Loucy (cell line): ENCODE measurements at regions not wholly inside any gene's neighbourhood (a gene's known extent, or its start where the extent isn't known, plus 50 kb on each side); places are given as distances from the start of the nearest gene placed in this dataset.

Experiments
- EZH2phosphoT487 ChIP-seq: fragments of 200-600 bp; IDR thresholded peaks from 2 replicates; pipeline ENCODE4 v1.6.1; 2018; ENCODE audit warnings: antibody characterized with exemption, mild to moderate bottlenecking, moderate library complexity, borderline replicate concordance
- TF ChIP-seq, protein P1 (sequence below): fragments of 200-600 bp; sonication (generic); conservative IDR thresholded peaks from 2 replicates; pipeline ENCODE4 v1.5.1; 2014; ENCODE audit warnings: mild to moderate bottlenecking, antibody characterized with exemption, low read length

DNA sequence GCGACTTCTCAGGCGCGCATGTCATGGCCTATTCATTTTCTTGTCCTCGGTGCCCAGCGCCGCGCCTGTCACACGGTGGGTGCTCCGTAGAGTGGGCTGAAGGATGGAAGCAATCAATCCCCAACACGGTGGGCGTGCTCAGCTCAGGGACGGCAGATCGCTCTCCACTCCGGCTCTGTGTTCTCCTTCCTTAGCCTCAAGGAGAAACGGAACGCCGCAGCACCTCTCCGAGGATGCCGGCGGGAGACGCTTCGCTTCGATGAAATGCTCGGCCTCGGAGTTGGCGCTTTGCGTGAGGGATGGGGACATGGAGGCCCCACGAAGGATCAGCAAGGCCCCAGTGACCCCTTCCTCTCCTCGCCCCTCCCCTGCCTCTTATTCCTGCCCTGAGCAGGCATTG is 199.5 kb downstream of the C9orf50 start:
- TF ChIP-seq, protein P1, sequence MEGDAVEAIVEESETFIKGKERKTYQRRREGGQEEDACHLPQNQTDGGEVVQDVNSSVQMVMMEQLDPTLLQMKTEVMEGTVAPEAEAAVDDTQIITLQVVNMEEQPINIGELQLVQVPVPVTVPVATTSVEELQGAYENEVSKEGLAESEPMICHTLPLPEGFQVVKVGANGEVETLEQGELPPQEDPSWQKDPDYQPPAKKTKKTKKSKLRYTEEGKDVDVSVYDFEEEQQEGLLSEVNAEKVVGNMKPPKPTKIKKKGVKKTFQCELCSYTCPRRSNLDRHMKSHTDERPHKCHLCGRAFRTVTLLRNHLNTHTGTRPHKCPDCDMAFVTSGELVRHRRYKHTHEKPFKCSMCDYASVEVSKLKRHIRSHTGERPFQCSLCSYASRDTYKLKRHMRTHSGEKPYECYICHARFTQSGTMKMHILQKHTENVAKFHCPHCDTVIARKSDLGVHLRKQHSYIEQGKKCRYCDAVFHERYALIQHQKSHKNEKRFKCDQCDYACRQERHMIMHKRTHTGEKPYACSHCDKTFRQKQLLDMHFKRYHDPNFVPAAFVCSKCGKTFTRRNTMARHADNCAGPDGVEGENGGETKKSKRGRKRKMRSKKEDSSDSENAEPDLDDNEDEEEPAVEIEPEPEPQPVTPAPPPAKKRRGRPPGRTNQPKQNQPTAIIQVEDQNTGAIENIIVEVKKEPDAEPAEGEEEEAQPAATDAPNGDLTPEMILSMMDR = no peak
- TF ChIP-seq EZH2phosphoT487 = no peak
